H9 (cell line): ENCODE measurements at regions not wholly inside any gene's neighbourhood (a gene's known extent, or its start where the extent isn't known, plus 50 kb on each side); places are given as distances from the start of the nearest gene placed in this dataset.

Source experiments
- DNase-seq: peaks from one replicate; pipeline ENCODE4 v3.0.0-alpha.2; 2017
- H2AFZ ChIP-seq: one replicate; pipeline ENCODE4 v1.6.1; 2013; ENCODE audit warnings: mild to moderate bottlenecking, low read length, control low read depth, moderate library complexity
- H2AK5ac ChIP-seq: 2 replicates; pipeline ENCODE4 v1.6.1; 2013; ENCODE audit warnings: low read length, control low read depth, mixed read lengths; ENCODE audit not compliant: insufficient read length
- H2BK120ac ChIP-seq: one replicate; pipeline ENCODE4 v1.6.1; 2013; ENCODE audit warnings: low read depth, mild to moderate bottlenecking, low read length, control low read depth, inconsistent platforms; ENCODE audit not compliant: poor library complexity, severe bottlenecking
- H2BK12ac ChIP-seq: 2 replicates; pipeline ENCODE4 v1.6.1; 2013; ENCODE audit warnings: low read length, control low read depth, mixed read lengths, low read depth; ENCODE audit not compliant: insufficient read length
- H2BK15ac ChIP-seq: 2 replicates; pipeline ENCODE4 v1.6.1; 2013; ENCODE audit warnings: low read depth, low read length, control low read depth
- H2BK20ac ChIP-seq: one replicate; pipeline ENCODE4 v1.6.1; 2013; ENCODE audit warnings: low read depth, mild to moderate bottlenecking, low read length, control low read depth, inconsistent platforms; ENCODE audit not compliant: poor library complexity, severe bottlenecking
- H2BK5ac ChIP-seq: 2 replicates; pipeline ENCODE4 v1.6.1; 2013; ENCODE audit warnings: low read length, control low read depth, mixed read lengths; ENCODE audit not compliant: insufficient read length
- H3K14ac ChIP-seq: 2 replicates; pipeline ENCODE4 v1.6.1; 2013; ENCODE audit warnings: low read length, control low read depth; ENCODE audit not compliant: insufficient read depth
- H3K18ac ChIP-seq: 2 replicates; pipeline ENCODE4 v1.6.1; 2013; ENCODE audit warnings: low read depth, mild to moderate bottlenecking, mixed read lengths, low read length, control low read depth; ENCODE audit not compliant: insufficient read length
- H3K23ac ChIP-seq: 2 replicates; pipeline ENCODE4 v1.6.1; 2013; ENCODE audit warnings: low read length, control low read depth, mixed read lengths, low read depth; ENCODE audit not compliant: insufficient read length
- H3K23me2 ChIP-seq: 2 replicates; pipeline ENCODE4 v1.6.1; 2013; ENCODE audit warnings: low read depth, mild to moderate bottlenecking, mixed read lengths, low read length, control low read depth; ENCODE audit not compliant: insufficient read length, poor library complexity, severe bottlenecking
- H3K27ac ChIP-seq: 2 replicates; pipeline ENCODE4 v1.5.1; 2013; ENCODE audit warnings: low read length, control low read depth, mixed read lengths, low read depth; ENCODE audit not compliant: insufficient read length
- H3K27me3 ChIP-seq: 2 replicates; pipeline ENCODE4 v1.6.1; 2013; ENCODE audit warnings: low read length, control low read depth, inconsistent platforms; ENCODE audit not compliant: insufficient read depth
- H3K4ac ChIP-seq: 2 replicates; pipeline ENCODE4 v1.6.1; 2013; ENCODE audit warnings: low read depth, mild to moderate bottlenecking, control low read depth, inconsistent platforms, low read length, moderate library complexity
- H3K4me1 ChIP-seq: 2 replicates; pipeline ENCODE4 v1.6.1; 2013; ENCODE audit warnings: low read length, control low read depth, inconsistent platforms; ENCODE audit not compliant: insufficient read depth
- H3K4me2 ChIP-seq: 2 replicates; pipeline ENCODE4 v1.6.1; 2013; ENCODE audit warnings: low read length, control low read depth, mixed read lengths; ENCODE audit not compliant: insufficient read length, insufficient read depth
- H3K56ac ChIP-seq: 2 replicates; pipeline ENCODE4 v1.6.1; 2013; ENCODE audit warnings: low read depth, mild to moderate bottlenecking, mixed read lengths, low read length, control low read depth; ENCODE audit not compliant: insufficient read length
- H3K79me1 ChIP-seq: 2 replicates; pipeline ENCODE4 v1.6.1; 2013; ENCODE audit warnings: low read depth, mild to moderate bottlenecking, moderate library complexity, low read length, control low read depth, inconsistent platforms; ENCODE audit not compliant: insufficient read depth, poor library complexity, severe bottlenecking
- H3K79me2 ChIP-seq: 2 replicates; pipeline ENCODE4 v1.6.1; 2013; ENCODE audit warnings: low read length, control low read depth, inconsistent platforms; ENCODE audit not compliant: insufficient read depth
- H3K9ac ChIP-seq: 2 replicates; pipeline ENCODE4 v1.6.1; 2013; ENCODE audit warnings: low read length, control low read depth, mixed read lengths; ENCODE audit not compliant: insufficient read length; ENCODE audit errors: extremely low read depth
- H3K9me3 ChIP-seq: one replicate; pipeline ENCODE4 v1.6.1; 2013; ENCODE audit warnings: low read depth, low read length, inconsistent platforms; ENCODE audit not compliant: control insufficient read depth
- H3T11ph ChIP-seq: one replicate; pipeline ENCODE4 v1.6.1; 2013; ENCODE audit warnings: mild to moderate bottlenecking, low read length, control low read depth, inconsistent platforms
- H4K20me1 ChIP-seq: one replicate; pipeline ENCODE4 v1.6.1; 2013; ENCODE audit not compliant: control insufficient read depth, insufficient read length, insufficient read depth
- H4K5ac ChIP-seq: 2 replicates; pipeline ENCODE4 v1.6.1; 2013; ENCODE audit warnings: low read depth, mild to moderate bottlenecking, mixed read lengths, low read length, control low read depth; ENCODE audit not compliant: insufficient read length
- H4K8ac ChIP-seq: replicated peaks from 2 replicates; pipeline ENCODE4 v1.6.1; 2013; ENCODE audit warnings: low read length, control low read depth, mixed read lengths, low read depth; ENCODE audit not compliant: insufficient read length
- H4K91ac ChIP-seq: 2 replicates; pipeline ENCODE4 v1.6.1; 2013; ENCODE audit warnings: low read depth, mild to moderate bottlenecking, moderate library complexity, mixed read lengths, low read length, control low read depth; ENCODE audit not compliant: insufficient read length
- H3K27ac Mint-ChIP-seq, 3 experiments: 2 replicates in 2 of 3; 3 replicates in 1 of 3; pipeline ENCODE4 v1.8.0; 2020 to 2021; ENCODE audit warnings: mixed read lengths in 3 of 3, mild to moderate bottlenecking in 1 of 3, moderate library complexity in 1 of 3
- H3K27me3 Mint-ChIP-seq: 2 replicates; pipeline ENCODE4 v1.8.0; 2021; ENCODE audit warnings: low read depth, mild to moderate bottlenecking, moderate library complexity, mixed read lengths
- H3K36me3 Mint-ChIP-seq, 3 experiments: 2 replicates in 2 of 3; 3 replicates in 1 of 3; pipeline ENCODE4 v1.8.0; 2020 to 2021; ENCODE audit warnings: low read depth in 3 of 3, mixed read lengths in 3 of 3; ENCODE audit not compliant: insufficient read depth in 1 of 3
- H3K4me1 Mint-ChIP-seq, 2 experiments: 2 replicates each; pipeline ENCODE4 v1.8.0; 2020; ENCODE audit warnings: mixed read lengths in 2 of 2
- H3K4me3 Mint-ChIP-seq, 2 experiments: 2 replicates in 1 of 2; 3 replicates in 1 of 2; pipeline ENCODE4 v1.8.0; 2020 to 2021; ENCODE audit warnings: mild to moderate bottlenecking in 2 of 2, mixed read lengths in 2 of 2, moderate library complexity in 1 of 2
- H3K9me3 Mint-ChIP-seq, 2 experiments: 2 replicates in 1 of 2; 3 replicates in 1 of 2; pipeline ENCODE4 v1.8.0; 2020; ENCODE audit warnings: mild to moderate bottlenecking in 2 of 2, mixed read lengths in 2 of 2, moderate library complexity in 1 of 2
- CTCF ChIP-seq: fragments of 200-600 bp; sonication (generic); conservative IDR thresholded peaks from 3 replicates; pipeline ENCODE4 v1.8.0; 2021; ENCODE audit warnings: antibody characterized with exemption, mild to moderate bottlenecking
- WGBS: extraction: QIAGEN DNeasy Blood & Tissue Kit; methylation state at CpG from one replicate; pipeline ENCODE4 v1.1.7; 2013; ENCODE audit warnings: missing lambda C conversion rate, low lambda C conversion rate, mixed read lengths; ENCODE audit not compliant: insufficient read length; ENCODE audit errors: extremely low coverage; 5-methylcytosine and 5-hydroxymethylcytosine counted together

- Histone ChIP-seq H3K23me2 (no peaks in the 10 kb centered on the region), H3K4ac (no peak overlapping the region), H2AFZ (no peak overlapping the region), H3K18ac (no peak overlapping the region), H4K5ac (no peak overlapping the region), H3T11ph (no peak overlapping the region), H4K8ac (no peak overlapping the region), H2BK120ac (no peak overlapping the region), H3K4me1 (no peaks in the 10 kb centered on the region), H2BK12ac (no peak overlapping the region), H4K91ac (no peak overlapping the region), H3K27ac (no peak overlapping the region), H4K20me1 (no peaks in the 10 kb centered on the region), H3K9ac (no peak overlapping the region), H3K79me1 (no peaks in the 10 kb centered on the region), H3K79me2 (no peaks in the 10 kb centered on the region), H2AK5ac (no peak overlapping the region), H3K27me3 (no peaks in the 10 kb centered on the region), H2BK15ac (no peak overlapping the region), H3K14ac (no peak overlapping the region), H3K56ac (no peak overlapping the region), H3K9me3 (no peaks in the 10 kb centered on the region), H2BK20ac (no peak overlapping the region), H2BK5ac (no peak overlapping the region), H3K23ac (no peak overlapping the region), H3K4me2 (no peak overlapping the region)
- H3K4me3 Mint-ChIP-seq, result no peak overlapping the region
- H3K9me3 Mint-ChIP-seq, result peaks cover 21 to 29% of the 10 kb centered on the region in 2 experiments
- no peak for TF ChIP-seq CTCF
- H3K36me3 Mint-ChIP-seq, result peaks cover 15 to 23% (median 23%) of the 10 kb centered on the region in 3 experiments
- DNase-seq, result no peak
- WGBS, result no CpG with 5 or more reads among the region's 3 CpGs
- H3K4me1 Mint-ChIP-seq, result peaks cover 8 to 13% of the 10 kb centered on the region in 2 experiments
- peaks cover 12% of the 10 kb centered on the region for H3K27me3 Mint-ChIP-seq
- no peak overlapping the region for H3K27ac Mint-ChIP-seq
Observed at GRCh38 chr2:238527565-238527964, 100.8 kb downstream of the ASB1 start.
